22Rv1 (cell line): ENCODE measurements at regions not wholly inside any gene's neighbourhood (a gene's known extent, or its start where the extent isn't known, plus 50 kb on each side); places are given as distances from the start of the nearest gene placed in this dataset.

ENCODE experiments used
- H3K27ac ChIP-seq: fragments of 450-650 bp; 2 replicates; pipeline ENCODE4 v1.5.1; 2017
- CTCF ChIP-seq: fragments of 450-650 bp; IDR thresholded peaks from 2 replicates; pipeline ENCODE4 v1.5.1; 2017; ENCODE audit warnings: mild to moderate bottlenecking
- ZFX ChIP-seq: fragments of 450-650 bp; IDR thresholded peaks from 2 replicates; pipeline ENCODE4 v1.6.1; 2017; ENCODE audit warnings: antibody characterized with exemption, borderline replicate concordance

GRCh38 chr2:57677296-57677695 is 369.3 kb upstream of the VRK2 start:
- TF ChIP-seq ZFX (no peak), CTCF (no peak)
- no peak overlapping the region for H3K27ac ChIP-seq

GRCh38 chr2:57681650-57682049 is 365.0 kb upstream of the VRK2 start:
- TF ChIP-seq CTCF (no peak), ZFX (no peak)

GRCh38 chr2:57685032-57685431 is 361.6 kb upstream of the VRK2 start:
- H3K27ac ChIP-seq: no peak overlapping the region
- TF ChIP-seq CTCF (no peak), ZFX (no peak)

More at GRCh38 chr2:57681650-57682049, 365.0 kb upstream of the VRK2 start:
- H3K27ac ChIP-seq: no peak overlapping the region

GRCh38 chr2:57692395-57692794 is 354.2 kb upstream of the VRK2 start:
- TF ChIP-seq ZFX: no peak
- no peak for TF ChIP-seq CTCF
- no peak overlapping the region for H3K27ac ChIP-seq

GRCh38 chr2:57693177-57693576 is 353.4 kb upstream of the VRK2 start:
- TF ChIP-seq CTCF (no peak), ZFX (no peak)
- no peak overlapping the region for H3K27ac ChIP-seq

- TF ChIP-seq CTCF (no peak), ZFX (no peak)
- no peak overlapping the region for H3K27ac ChIP-seq
Measured at GRCh38 chr2:57693965-57694364, 352.6 kb upstream of the VRK2 start.

- no peak for TF ChIP-seq ZFX
- no peak for TF ChIP-seq CTCF
- H3K27ac ChIP-seq: no peak overlapping the region
Measured at GRCh38 chr2:57696016-57696415, 350.6 kb upstream of the VRK2 start.
